OCI-LY1 (cell line): ENCODE measurements at regions not wholly inside any gene's neighbourhood (a gene's known extent, or its start where the extent isn't known, plus 50 kb on each side); places are given as distances from the start of the nearest gene placed in this dataset.

Source experiments
- CTCF ChIP-seq: fragments of 200-600 bp; sonication (generic), shearing (Covaris generic); IDR thresholded peaks from 2 replicates; pipeline ENCODE4 v1.5.1; 2017; ENCODE audit warnings: mild to moderate bottlenecking, antibody characterized with exemption, low read length, moderate library complexity, mixed read lengths
- EZH2 ChIP-seq: fragments of 200-600 bp; sonication (generic), shearing (Covaris generic); IDR thresholded peaks from 2 replicates; pipeline ENCODE4 v1.8.0; 2017; ENCODE audit warnings: borderline replicate concordance, mixed run types, mild to moderate bottlenecking, antibody characterized with exemption, low read length, moderate library complexity, mixed read lengths

- TF ChIP-seq CTCF (no peak), EZH2 (no peak)
These were observed 251.4 kb upstream of the COPS8 start for GRCh38 chr2:236834284-236834683.
